ENCODE measurements at regions not wholly inside any gene's neighbourhood (a gene's known extent, or its start where the extent isn't known, plus 50 kb on each side); places are given as distances from the start of the nearest gene placed in this dataset.
"Not testable (repeated sequence)": the region's sequence is repeated elsewhere in the genome, so short reads cannot be mapped to it uniquely, and the experiment has no call there.

DNA sequence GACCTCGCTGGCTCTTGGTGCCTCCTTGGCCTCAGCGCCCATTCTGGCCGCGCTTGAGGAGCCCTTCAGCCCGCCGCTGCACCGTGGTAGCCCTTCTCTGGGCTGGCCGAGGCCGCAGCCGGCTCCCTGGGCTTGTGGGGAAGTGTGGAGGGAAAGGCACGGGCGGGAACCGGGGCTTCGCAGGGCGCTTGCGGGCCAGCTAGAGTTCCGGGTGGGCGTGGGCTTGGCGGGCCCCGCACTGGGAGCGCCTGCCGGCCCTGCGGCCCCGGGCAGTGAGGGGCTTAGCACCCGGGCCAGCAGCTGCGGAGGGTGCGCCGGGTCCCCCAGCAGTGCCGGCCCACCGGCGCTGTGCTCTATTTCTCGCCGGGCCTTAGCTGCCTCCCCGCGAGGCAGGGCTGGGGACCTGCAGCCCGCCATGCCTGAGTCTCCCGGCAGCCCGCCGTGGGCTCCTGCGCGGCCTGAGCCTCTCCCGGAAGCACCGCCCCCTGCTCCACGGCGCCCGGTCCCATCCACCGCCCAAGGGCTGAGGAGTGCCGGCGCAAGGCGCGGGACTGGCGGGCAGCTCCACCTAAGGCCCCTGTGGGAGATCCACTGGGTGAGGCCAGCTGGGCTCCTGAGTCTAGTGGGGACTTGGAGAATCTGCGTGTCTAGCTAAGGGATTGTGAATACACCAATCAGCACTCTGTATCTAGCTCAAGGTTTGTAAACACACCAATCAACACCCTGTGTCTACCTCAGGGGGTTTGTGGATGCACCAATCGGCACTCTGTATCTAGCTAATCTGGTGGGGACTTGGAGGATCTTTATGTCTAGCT is 141.1 kb downstream of the SLCO4C1 start:
- not testable (repeated sequence) for H3K4me3 ChIP-seq (ENCODE audit: low read depth, low read length); DNase-seq (ENCODE audit: low read depth)

DNA sequence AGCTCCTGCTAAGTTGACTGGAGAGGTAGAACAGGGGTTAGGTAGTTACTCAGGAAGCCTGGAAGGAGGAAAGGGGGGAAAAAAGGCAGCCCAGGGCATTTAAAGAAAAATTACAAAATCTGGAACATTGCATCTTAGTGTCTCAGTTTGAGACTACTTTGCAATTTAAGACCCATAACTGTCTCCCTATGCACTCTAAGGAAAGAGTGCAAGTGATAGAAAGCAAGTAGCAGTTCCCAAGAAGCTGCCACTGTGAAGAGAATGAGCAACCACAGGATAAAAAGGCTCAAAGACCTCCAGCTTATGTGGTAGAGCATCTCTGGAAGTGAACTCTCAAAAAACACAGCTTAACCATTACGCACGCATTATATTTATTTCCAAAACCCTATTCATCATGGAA is 141.8 kb downstream of the SLCO4C1 start:
- TF ChIP-seq, protein P1, sequence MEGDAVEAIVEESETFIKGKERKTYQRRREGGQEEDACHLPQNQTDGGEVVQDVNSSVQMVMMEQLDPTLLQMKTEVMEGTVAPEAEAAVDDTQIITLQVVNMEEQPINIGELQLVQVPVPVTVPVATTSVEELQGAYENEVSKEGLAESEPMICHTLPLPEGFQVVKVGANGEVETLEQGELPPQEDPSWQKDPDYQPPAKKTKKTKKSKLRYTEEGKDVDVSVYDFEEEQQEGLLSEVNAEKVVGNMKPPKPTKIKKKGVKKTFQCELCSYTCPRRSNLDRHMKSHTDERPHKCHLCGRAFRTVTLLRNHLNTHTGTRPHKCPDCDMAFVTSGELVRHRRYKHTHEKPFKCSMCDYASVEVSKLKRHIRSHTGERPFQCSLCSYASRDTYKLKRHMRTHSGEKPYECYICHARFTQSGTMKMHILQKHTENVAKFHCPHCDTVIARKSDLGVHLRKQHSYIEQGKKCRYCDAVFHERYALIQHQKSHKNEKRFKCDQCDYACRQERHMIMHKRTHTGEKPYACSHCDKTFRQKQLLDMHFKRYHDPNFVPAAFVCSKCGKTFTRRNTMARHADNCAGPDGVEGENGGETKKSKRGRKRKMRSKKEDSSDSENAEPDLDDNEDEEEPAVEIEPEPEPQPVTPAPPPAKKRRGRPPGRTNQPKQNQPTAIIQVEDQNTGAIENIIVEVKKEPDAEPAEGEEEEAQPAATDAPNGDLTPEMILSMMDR (IDR thresholded peaks at IDR 0.05; ENCODE audit: low read depth, low read length, missing control alignments) = no peak
- no peak for DNase-seq (ENCODE audit: low read depth)
- H3K4me3 ChIP-seq (ENCODE audit: low read depth, low read length) = no peak overlapping the region

DNA sequence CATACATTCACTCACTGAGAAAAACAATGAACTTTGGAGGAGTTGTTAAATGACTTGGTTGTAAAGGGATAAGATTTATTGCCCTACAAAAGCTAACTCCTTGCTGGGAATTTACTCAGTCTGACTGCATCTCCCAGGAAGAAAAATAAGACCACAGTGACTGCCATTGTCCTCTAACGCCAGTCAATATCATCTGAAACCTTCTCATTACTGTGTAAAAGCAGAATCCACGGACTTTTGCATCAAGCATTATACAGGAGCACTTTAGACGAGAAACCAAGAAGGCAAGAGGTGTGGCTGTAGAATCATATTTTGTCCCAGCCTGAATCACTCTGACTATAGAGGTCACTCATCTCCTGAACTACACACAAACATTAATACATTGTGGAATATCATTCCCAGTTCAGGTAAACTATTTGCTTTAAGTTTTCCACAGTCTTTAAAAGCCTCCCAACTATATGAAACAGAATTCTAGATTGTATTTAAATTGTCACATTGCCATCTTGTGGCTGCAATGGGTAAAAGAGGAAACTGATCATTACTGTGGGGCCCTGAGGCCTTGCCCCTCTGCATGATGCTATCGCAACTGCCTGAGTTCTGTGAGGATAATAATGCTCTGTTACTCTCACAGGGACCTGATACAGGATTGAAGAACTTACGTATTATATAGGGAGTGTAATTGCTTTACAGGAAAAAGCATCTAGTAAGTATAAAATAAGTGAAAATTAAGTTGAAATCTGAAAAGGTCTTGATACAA is 142.9 kb downstream of the SLCO4C1 start:
- H3K4me3 ChIP-seq (ENCODE audit: low read depth, low read length) = no peak overlapping the region
- TF ChIP-seq, protein P1 (IDR thresholded peaks at IDR 0.05; ENCODE audit: low read depth, low read length, missing control alignments) = peak; percentile 41
- DNase-seq (ENCODE audit: low read depth) = no peak

DNA sequence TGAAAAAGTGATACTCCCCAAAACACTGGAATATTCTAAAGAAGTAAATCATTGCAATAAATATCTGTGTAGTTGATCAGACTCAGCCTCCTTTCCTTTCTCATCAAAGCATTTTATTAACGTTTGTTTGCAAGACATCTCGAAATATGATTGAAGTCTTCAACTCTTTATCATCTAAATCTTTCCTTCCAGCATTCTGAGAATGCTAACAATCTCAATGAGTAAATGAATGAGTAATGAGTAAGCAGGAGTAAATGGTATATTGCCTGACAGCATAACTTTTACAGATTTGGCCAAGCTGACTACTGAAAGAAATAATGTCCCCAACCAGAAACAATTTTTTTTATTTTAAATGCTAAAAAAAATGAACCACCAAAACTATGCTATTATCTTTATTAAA is 157.1 kb downstream of the SLCO4C1 start:
- TF ChIP-seq, protein P1 (IDR thresholded peaks at IDR 0.05; ENCODE audit: low read depth, low read length, missing control alignments) = no peak
- H3K4me3 ChIP-seq (ENCODE audit: low read depth, low read length) = no peak overlapping the region
- no peak for DNase-seq (ENCODE audit: low read depth)

DNA sequence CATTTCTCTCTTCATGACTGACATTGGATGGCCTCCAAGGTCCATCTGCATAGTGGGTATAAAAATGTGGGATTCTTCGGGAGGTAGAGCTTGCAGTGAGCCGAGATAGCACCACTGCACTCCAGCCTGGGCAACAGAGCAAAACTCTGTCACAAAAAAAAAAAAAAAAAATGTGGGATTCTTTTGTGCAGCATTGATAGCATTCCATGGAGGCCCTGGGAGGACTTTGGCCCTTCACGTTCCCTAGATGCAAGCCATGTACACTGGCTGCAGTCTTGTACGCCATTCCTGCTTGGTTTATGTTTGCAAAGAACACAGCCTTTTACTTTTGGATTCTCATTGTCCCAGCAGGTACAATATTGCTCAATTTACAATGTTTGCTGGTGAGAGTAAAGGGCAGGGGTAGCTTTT is 157.8 kb downstream of the SLCO4C1 start:
- TF ChIP-seq, protein P1 (IDR thresholded peaks at IDR 0.05; ENCODE audit: low read depth, low read length, missing control alignments) = no peak
- DNase-seq (ENCODE audit: low read depth) = no peak
- H3K4me3 ChIP-seq (ENCODE audit: low read depth, low read length) = no peak overlapping the region

DNA sequence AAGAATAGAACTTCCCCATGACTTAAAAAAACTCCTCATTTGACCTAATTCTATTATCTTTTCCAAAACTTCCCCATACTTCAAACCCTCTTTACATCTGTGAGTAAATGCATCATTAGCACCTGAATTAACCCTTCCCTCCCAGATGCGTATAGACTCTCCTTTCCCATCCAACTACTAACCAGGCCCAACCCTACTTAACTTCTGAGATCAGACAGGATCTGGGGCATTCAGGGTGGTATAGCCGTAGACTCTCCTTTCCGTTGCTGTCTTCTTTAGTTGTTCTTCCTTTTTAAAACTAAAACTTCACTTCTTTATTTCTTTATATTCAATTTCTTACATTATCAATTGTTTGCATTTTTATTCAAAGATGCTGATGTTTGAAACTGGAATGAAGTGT is 165.2 kb downstream of the SLCO4C1 start:
- H3K4me3 ChIP-seq (ENCODE audit: low read depth, low read length) = no peak overlapping the region
- DNase-seq (ENCODE audit: low read depth) = no peak
- TF ChIP-seq, protein P1 (IDR thresholded peaks at IDR 0.05; ENCODE audit: low read depth, low read length, missing control alignments) = no peak

DNA sequence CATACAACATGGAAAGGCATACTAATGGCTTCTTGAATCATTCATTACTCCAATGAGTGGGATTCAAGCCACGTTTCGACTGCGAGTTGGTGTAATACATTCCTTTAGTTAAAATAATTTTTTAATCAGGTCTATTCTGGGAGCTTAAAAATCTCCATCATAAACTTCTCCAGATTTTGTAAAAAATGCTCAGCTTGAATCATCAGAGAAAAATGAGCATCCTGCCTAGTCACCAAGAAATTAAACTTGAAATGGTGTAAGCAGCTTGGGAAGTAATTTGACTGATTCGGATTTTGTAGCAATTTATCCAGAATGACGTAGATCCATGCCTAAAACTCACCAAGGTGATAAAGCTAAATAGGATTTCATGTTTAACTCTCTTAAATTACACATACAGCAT is 165.7 kb downstream of the SLCO4C1 start:
- TF ChIP-seq, protein P1 (IDR thresholded peaks at IDR 0.05; ENCODE audit: low read depth, low read length, missing control alignments) = no peak

More for the DNA sequence above, 165.7 kb downstream of the SLCO4C1 start:
- H3K4me3 ChIP-seq (ENCODE audit: low read depth, low read length) = no peak overlapping the region
- DNase-seq (ENCODE audit: low read depth) = no peak
